NCI-H1092 (cell line): ENCODE measurements at regions not wholly inside any gene's neighbourhood (a gene's known extent, or its start where the extent isn't known, plus 50 kb on each side); places are given as distances from the start of the nearest gene placed in this dataset.

Source experiments
- DNase-seq: peaks from one replicate; lab custom pipeline; 2025; lab: John Stamatoyannopoulos, UW

GRCh38 chrX:38856670-38857265, 55.5 kb downstream of the MID1IP1 start:
- no peak for DNase-seq

- no peak for DNase-seq
These were observed 56.7 kb downstream of the MID1IP1 start for GRCh38 chrX:38857736-38858523.

- no peak for DNase-seq
These were observed 58.3 kb downstream of the MID1IP1 start for GRCh38 chrX:38859602-38860001.

GRCh38 chrX:38860106-38861013, 59.1 kb downstream of the MID1IP1 start:
- no peak for DNase-seq

- DNase-seq = no peak
These were observed 60.2 kb downstream of the MID1IP1 start for GRCh38 chrX:38861489-38861888.

- DNase-seq = no peak
These were observed 60.8 kb downstream of the MID1IP1 start for GRCh38 chrX:38862100-38862499.

GRCh38 chrX:38864165-38864564, 62.9 kb downstream of the MID1IP1 start:
- no peak for DNase-seq

GRCh38 chrX:38868321-38868720, 67.1 kb downstream of the MID1IP1 start:
- DNase-seq = no peak

GRCh38 chrX:38868941-38869401, 67.7 kb downstream of the MID1IP1 start:
- no peak for DNase-seq

- no peak for DNase-seq
These were observed 69.2 kb downstream of the MID1IP1 start for GRCh38 chrX:38870361-38870895.

- DNase-seq = no peak
These were observed 70.1 kb downstream of the MID1IP1 start for GRCh38 chrX:38871129-38872029.

- no peak for DNase-seq
These were observed 76.1 kb downstream of the MID1IP1 start for GRCh38 chrX:38877366-38877765.

GRCh38 chrX:38878641-38879340, 77.5 kb downstream of the MID1IP1 start:
- no peak for DNase-seq

GRCh38 chrX:38879631-38880220, 78.5 kb downstream of the MID1IP1 start:
- DNase-seq = peak; percentile 9

- no peak for DNase-seq
These were observed 79.1 kb downstream of the MID1IP1 start for GRCh38 chrX:38880296-38880854.

GRCh38 chrX:38881066-38881465, 79.8 kb downstream of the MID1IP1 start:
- no peak for DNase-seq

GRCh38 chrX:38881727-38882126, 80.5 kb downstream of the MID1IP1 start:
- DNase-seq = no peak

GRCh38 chrX:38882894-38883626, 81.8 kb downstream of the MID1IP1 start:
- DNase-seq = no peak

- no peak for DNase-seq
These were observed 84.9 kb downstream of the MID1IP1 start for GRCh38 chrX:38886112-38886511.
